PC-3 (cell line): ENCODE measurements at regions not wholly inside any gene's neighbourhood (a gene's known extent, or its start where the extent isn't known, plus 50 kb on each side); places are given as distances from the start of the nearest gene placed in this dataset.

Source experiments
- ATAC-seq: fragments of 200-7000 bp; cut with Tn5 transposase; 2 replicates; pipeline ENCODE4 v1.9.1; 2020; ENCODE audit warnings: mild to moderate bottlenecking, moderate library complexity
- BruUV-seq: library from RNA; stranded (reverse); fragments of 400-500 nt; replicated peaks from 2 replicates; lab custom pipeline; 2021; lab: Mats Ljungman, UMichigan
- CTCF ChIA-PET: fragments of 300-600 bp; sonication (Branson Sonifier 250); formaldehyde crosslinking; loops from one replicate; lab custom pipeline; 2022; ENCODE audit warnings: antibody characterized with exemption; lab: Charles Lee
- POLR2A ChIA-PET: fragments of 300-600 bp; sonication (Branson Sonifier 250); formaldehyde crosslinking; loops from one replicate; lab custom pipeline; 2022; ENCODE audit warnings: antibody characterized with exemption; ENCODE audit not compliant: unreplicated experiment; lab: Charles Lee
- DNase-seq: peaks from one replicate; pipeline ENCODE4 v3.0.0-alpha.2; 2015
- H2AFZ ChIP-seq: fragments of 300-600 bp; sonication (generic); 2 replicates; pipeline ENCODE4 v1.6.0; 2016; ENCODE audit warnings: antibody characterized with exemption, low read length
- H3F3A ChIP-seq: fragments of 300-600 bp; sonication (generic); one replicate; pipeline ENCODE4 v1.6.0; 2017; ENCODE audit warnings: antibody characterized with exemption, low read length, control low read depth, mild to moderate bottlenecking; ENCODE audit not compliant: unreplicated experiment
- H3K27ac ChIP-seq: fragments of 300-600 bp; sonication (generic); 2 replicates; pipeline ENCODE4 v1.5.1; 2016; ENCODE audit warnings: mild to moderate bottlenecking, low read length
- H3K27me3 ChIP-seq: fragments of 300-600 bp; sonication (generic); 2 replicates; pipeline ENCODE4 v1.6.1; 2016; ENCODE audit warnings: low read length, mixed read lengths
- H3K36me3 ChIP-seq: fragments of 300-600 bp; sonication (generic); 2 replicates; pipeline ENCODE4 v1.6.1; 2016; ENCODE audit warnings: low read depth, mixed run types, low read length, mixed read lengths
- H3K4me1 ChIP-seq: fragments of 300-600 bp; sonication (generic); 2 replicates; pipeline ENCODE4 v1.5.1; 2016; ENCODE audit warnings: low read length; ENCODE audit not compliant: insufficient read depth
- H3K4me2 ChIP-seq: fragments of 300-600 bp; sonication (generic); 2 replicates; pipeline ENCODE4 v1.6.0; 2016; ENCODE audit warnings: low read length
- H3K4me3 ChIP-seq: fragments of 300-600 bp; sonication (generic); 2 replicates; pipeline ENCODE4 v1.5.1; 2016; ENCODE audit warnings: mild to moderate bottlenecking, low read length, mixed read lengths
- H3K79me2 ChIP-seq: fragments of 300-600 bp; sonication (generic); 2 replicates; pipeline ENCODE4 v1.6.1; 2017; ENCODE audit warnings: low read length, mixed read lengths
- H3K9ac ChIP-seq: fragments of 300-600 bp; sonication (generic); 2 replicates; pipeline ENCODE4 v1.6.0; 2016; ENCODE audit warnings: mild to moderate bottlenecking, low read length
- H3K9me2 ChIP-seq: fragments of 300-600 bp; sonication (generic); replicated peaks from 2 replicates; pipeline ENCODE4 v1.6.1; 2016; ENCODE audit warnings: mixed run types, low read length, mixed read lengths
- H3K9me3 ChIP-seq: fragments of 300-600 bp; sonication (generic); 2 replicates; pipeline ENCODE4 v1.6.1; 2016; ENCODE audit warnings: low read length, mixed read lengths
- H4K20me1 ChIP-seq: fragments of 300-600 bp; sonication (generic); 2 replicates; pipeline ENCODE4 v1.6.1; 2016; ENCODE audit warnings: low read length, mixed read lengths
- EZH2 ChIP-seq: fragments of 300-600 bp; sonication (generic); IDR thresholded peaks from one replicate; pipeline ENCODE4 v1.6.1; 2017; ENCODE audit warnings: antibody characterized with exemption, mild to moderate bottlenecking, low read length; ENCODE audit not compliant: unreplicated experiment
- EZH2phosphoT487 ChIP-seq: fragments of 300-600 bp; sonication (generic); IDR thresholded peaks from 2 replicates; pipeline ENCODE4 v1.6.1; 2018; ENCODE audit warnings: mild to moderate bottlenecking, antibody characterized with exemption, low read length, borderline replicate concordance
- intact Hi-C: fragments of 100-400 bp; cut with micrococcal nuclease; formaldehyde crosslinking; loops from 2 replicates; pipeline ENCODE4 v1.9.0; 2023
- TF ChIP-seq, protein P1 (sequence below): fragments of 300-600 bp; sonication (generic); conservative IDR thresholded peaks from 2 replicates; pipeline ENCODE4 v1.5.1; 2017; ENCODE audit warnings: antibody characterized with exemption, low read depth, mild to moderate bottlenecking, low read length

DNA sequence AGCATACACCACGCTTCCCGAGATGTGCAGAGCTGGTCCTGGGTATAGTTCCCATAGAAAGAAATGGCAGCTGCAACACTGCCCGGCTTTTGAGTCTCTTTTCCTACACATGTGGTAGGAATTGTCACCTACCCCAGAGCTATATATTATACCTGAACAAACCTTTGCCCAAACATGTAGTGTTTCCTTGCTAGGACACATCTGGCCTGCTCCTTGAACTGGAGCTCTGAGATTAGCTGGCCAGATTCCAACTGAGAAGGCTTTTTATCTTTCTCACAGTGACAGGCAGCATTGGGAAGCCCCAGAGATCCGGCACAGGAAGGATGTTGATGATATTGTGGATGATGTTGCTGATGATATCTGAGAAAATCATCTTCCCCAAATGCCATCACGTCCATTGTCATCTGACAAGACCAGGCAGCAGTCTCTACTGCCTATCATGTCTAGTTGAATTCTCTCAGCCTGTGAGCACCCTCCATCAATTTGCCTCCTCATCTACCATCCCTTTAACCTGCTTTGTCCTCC lies 115.0 kb upstream of the SMYD2 start:
- no peak for TF ChIP-seq EZH2
- no peak for TF ChIP-seq EZH2phosphoT487
- TF ChIP-seq, protein P1, sequence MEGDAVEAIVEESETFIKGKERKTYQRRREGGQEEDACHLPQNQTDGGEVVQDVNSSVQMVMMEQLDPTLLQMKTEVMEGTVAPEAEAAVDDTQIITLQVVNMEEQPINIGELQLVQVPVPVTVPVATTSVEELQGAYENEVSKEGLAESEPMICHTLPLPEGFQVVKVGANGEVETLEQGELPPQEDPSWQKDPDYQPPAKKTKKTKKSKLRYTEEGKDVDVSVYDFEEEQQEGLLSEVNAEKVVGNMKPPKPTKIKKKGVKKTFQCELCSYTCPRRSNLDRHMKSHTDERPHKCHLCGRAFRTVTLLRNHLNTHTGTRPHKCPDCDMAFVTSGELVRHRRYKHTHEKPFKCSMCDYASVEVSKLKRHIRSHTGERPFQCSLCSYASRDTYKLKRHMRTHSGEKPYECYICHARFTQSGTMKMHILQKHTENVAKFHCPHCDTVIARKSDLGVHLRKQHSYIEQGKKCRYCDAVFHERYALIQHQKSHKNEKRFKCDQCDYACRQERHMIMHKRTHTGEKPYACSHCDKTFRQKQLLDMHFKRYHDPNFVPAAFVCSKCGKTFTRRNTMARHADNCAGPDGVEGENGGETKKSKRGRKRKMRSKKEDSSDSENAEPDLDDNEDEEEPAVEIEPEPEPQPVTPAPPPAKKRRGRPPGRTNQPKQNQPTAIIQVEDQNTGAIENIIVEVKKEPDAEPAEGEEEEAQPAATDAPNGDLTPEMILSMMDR = no peak
- H3K9ac ChIP-seq = no peak overlapping the region
- ChIA-PET POLR2A (no interaction called here), CTCF (no interaction called here)
- H3K9me3 ChIP-seq = no peaks in the 10 kb centered on the region
- H3K4me2 ChIP-seq = no peak overlapping the region
- ATAC-seq (no peak), DNase-seq (no peak)
- BruUV-seq = no TSS peak
- no peaks in the 10 kb centered on the region for H3K9me2 ChIP-seq
- no peaks in the 10 kb centered on the region for H3F3A ChIP-seq
- no peak overlapping the region for H3K27ac ChIP-seq
- intact Hi-C loops = no loop called here
- H3K36me3 ChIP-seq = no peaks in the 10 kb centered on the region
- H3K4me3 ChIP-seq = no peak overlapping the region
- H3K4me1 ChIP-seq = no peaks in the 10 kb centered on the region
- no peaks in the 10 kb centered on the region for H4K20me1 ChIP-seq
- no peak overlapping the region for H2AFZ ChIP-seq
- H3K27me3 ChIP-seq = peaks cover 98% of the 10 kb centered on the region
- H3K79me2 ChIP-seq = no peaks in the 10 kb centered on the region

DNA sequence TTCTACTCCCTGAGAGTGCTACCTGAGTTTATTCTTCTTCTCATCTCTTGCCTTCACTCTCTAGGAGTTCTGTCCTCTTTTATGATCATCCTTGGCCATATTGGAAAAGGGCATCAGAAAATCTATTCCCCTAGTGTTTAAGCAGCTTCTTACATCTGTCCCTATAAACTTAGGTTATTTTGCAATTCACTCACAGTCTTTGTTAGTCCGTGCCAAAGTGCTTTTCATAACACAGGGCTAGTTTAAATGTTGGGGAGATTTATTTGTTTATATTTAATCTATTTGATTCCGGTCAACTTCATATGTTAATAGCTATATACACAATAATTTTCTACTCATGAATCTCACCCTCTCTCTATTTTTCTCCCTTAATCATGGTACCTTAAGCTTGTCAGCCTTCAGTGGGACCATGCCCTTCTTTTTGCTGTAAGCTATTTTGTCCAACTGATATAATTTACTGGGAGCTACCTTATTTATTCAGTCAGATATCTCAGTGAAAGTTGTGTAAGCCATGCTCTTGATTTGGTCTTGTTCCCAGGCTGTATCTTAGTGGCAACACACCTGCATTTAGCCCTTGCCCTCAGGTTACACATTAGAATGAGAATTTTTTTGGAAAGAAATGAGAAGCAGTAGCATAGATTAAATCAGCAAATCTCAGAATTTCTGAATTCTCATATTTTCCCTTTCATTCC lies 106.3 kb upstream of the SMYD2 start:
- ChIA-PET POLR2A (no interaction called here), CTCF (no interaction called here)
- Histone ChIP-seq H2AFZ (no peak overlapping the region), H3K27me3 (peaks cover 82% of the 10 kb centered on the region), H3K4me3 (no peak overlapping the region), H3F3A (no peaks in the 10 kb centered on the region), H3K4me2 (no peak overlapping the region), H3K9me3 (no peaks in the 10 kb centered on the region), H3K27ac (no peak overlapping the region), H3K4me1 (no peaks in the 10 kb centered on the region), H3K9me2 (no peaks in the 10 kb centered on the region), H3K9ac (no peak overlapping the region), H3K36me3 (no peaks in the 10 kb centered on the region), H4K20me1 (no peaks in the 10 kb centered on the region), H3K79me2 (no peaks in the 10 kb centered on the region)
- intact Hi-C loops = no loop called here
- ATAC-seq = no peak
- no TSS peak for BruUV-seq
- TF ChIP-seq EZH2phosphoT487 = no peak
- TF ChIP-seq EZH2 = no peak
- TF ChIP-seq, protein P1 = no peak
- DNase-seq = no peak

DNA sequence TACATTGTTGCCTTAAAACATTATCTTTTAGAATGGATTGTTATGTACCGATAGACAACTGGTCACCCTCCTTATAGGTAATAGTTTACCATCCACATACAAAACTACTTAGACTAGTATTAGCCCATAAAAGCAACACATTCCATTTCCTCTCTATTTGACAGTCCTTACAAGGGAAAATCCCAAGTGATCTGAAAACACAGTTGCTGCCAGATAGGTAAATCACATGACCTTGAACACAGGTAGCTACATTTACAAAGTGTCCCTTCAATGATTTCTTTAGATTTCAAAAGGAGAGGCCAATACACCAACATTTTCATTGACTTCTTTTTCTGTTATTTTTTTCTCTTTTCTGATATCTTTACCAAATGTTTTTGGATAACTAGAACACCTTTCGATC lies 102.9 kb upstream of the SMYD2 start:
- Histone ChIP-seq H3K36me3 (no peaks in the 10 kb centered on the region), H3K27ac (no peak overlapping the region), H3K9me3 (no peaks in the 10 kb centered on the region), H2AFZ (no peak overlapping the region), H3K4me2 (no peak overlapping the region), H4K20me1 (no peaks in the 10 kb centered on the region), H3K4me1 (no peaks in the 10 kb centered on the region), H3K79me2 (no peaks in the 10 kb centered on the region), H3K27me3 (peaks cover 82% of the 10 kb centered on the region), H3K9ac (no peak overlapping the region), H3K4me3 (no peak overlapping the region), H3K9me2 (no peaks in the 10 kb centered on the region), H3F3A (no peaks in the 10 kb centered on the region)
- no peak for ATAC-seq
- TF ChIP-seq, protein P1 = no peak
- TF ChIP-seq EZH2 (no peak), EZH2phosphoT487 (no peak)
- no peak for DNase-seq
- no TSS peak for BruUV-seq
- ChIA-PET POLR2A (no interaction called here), CTCF (no interaction called here)
- intact Hi-C loops = no loop called here
